ENCODE measurements at regions not wholly inside any gene's neighbourhood (a gene's known extent, or its start where the extent isn't known, plus 50 kb on each side); places are given as distances from the start of the nearest gene placed in this dataset.

DNA sequence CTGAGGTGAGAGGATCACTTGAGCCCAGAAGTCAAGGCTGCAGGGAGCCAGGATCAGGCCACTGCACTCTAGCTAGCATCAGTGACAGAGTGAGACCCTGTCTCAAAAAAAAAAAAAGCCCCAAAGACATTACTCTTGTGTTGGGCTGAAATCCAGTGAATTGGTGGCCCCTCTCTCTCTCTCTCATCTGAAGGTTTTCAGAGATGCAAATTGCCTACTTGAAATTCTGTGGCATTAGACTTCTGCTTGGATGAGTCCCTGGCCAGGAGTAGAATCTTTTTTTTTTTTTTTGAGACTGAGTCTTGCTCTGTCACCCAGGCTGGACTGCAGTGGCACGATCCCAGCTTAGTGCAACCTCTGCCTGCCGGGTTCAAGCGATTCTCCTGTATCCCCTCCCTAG lies 112.0 kb upstream of the ATF7IP start:
- H3K27me3 Mint-ChIP-seq, result no peaks in the 10 kb centered on the region
- H3K9me3 Mint-ChIP-seq, result peaks cover 0 to 29% (median 6%) of the 10 kb centered on the region in 7 donors
- peak overlapping the region in 3 of 8 donors; percentile 26 to 39 (median 37) for H3K4me3 Mint-ChIP-seq
- H3K4me1 Mint-ChIP-seq, result peaks cover 49 to 70% (median 51%) of the 10 kb centered on the region in 3 donors
- H3K36me3 Mint-ChIP-seq, result no peaks in the 10 kb centered on the region
- DNase-seq (no peak), ATAC-seq (ENCODE audit: low read depth in 2 of 2) (no peak)
- no peak overlapping the region for H3K27ac Mint-ChIP-seq

DNA sequence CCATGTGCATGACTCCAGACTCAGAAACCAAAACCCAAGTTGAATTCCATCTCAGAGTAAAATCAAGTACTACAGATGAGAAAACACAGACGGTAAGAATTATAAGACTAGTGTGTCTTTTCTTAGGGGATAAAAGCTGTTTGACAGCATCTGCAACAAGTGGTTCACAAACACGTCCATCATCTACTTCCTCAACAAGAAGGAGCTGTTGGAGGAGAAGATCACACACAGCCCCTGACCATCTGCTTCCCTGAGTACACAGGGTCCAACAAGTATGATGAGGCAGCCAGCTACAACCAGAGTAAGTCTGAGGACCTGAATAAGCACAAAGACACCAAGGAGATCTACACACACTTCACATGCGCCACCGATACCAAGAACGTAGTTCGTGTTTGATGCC lies 110.7 kb upstream of the ATF7IP start:
- H3K4me1 Mint-ChIP-seq, result peaks cover 52 to 76% (median 61%) of the 10 kb centered on the region in 3 donors
- peak overlapping the region in 3 of 8 donors; percentile 51 to 74 (median 54) for H3K4me3 Mint-ChIP-seq
- DNase-seq (no peak), ATAC-seq (ENCODE audit: low read depth in 2 of 2) (no peak)
- no peaks in the 10 kb centered on the region for H3K27me3 Mint-ChIP-seq
- peak overlapping the region in 5 of 6 donors; percentile 20 to 93 (median 75) for H3K27ac Mint-ChIP-seq
- H3K9me3 Mint-ChIP-seq, result peaks cover 0 to 38% (median 8%) of the 10 kb centered on the region in 7 donors
- H3K36me3 Mint-ChIP-seq, result no peaks in the 10 kb centered on the region

DNA sequence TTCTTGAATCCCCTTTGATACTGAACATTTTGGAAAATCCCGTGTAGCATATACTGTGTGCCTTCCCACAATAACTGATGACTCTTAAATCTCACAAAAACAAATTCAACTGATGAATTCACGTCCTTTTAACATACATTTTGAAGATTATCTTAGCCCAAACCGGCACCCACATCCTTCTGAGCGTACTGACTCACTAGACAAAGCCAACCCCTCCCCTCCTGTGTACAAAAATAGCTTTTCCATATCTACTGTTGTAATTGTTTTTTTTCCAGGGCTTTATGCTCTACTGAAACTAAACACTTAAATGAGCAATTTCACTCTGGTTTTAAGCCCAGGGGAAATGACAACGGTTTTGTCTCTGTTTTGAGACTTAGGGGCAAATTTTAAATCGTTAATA lies 109.4 kb upstream of the ATF7IP start:
- Mint-ChIP-seq H3K27me3 (no peaks in the 10 kb centered on the region), H3K9me3 (peaks cover 0 to 43% (median 10%) of the 10 kb centered on the region in 7 donors), H3K4me1 (peaks cover 55 to 84% (median 72%) of the 10 kb centered on the region in 3 donors), H3K36me3 (peaks cover 0 to 4% of the 10 kb centered on the region in 2 donors), H3K4me3 (peak overlapping the region in 6 of 8 donors; percentile 34 to 88 (median 80)), H3K27ac (peak overlapping the region; percentile 81 to 98 (median 93))
- DNase-seq (no peak), ATAC-seq (ENCODE audit: low read depth in 2 of 2) (no peak)

DNA sequence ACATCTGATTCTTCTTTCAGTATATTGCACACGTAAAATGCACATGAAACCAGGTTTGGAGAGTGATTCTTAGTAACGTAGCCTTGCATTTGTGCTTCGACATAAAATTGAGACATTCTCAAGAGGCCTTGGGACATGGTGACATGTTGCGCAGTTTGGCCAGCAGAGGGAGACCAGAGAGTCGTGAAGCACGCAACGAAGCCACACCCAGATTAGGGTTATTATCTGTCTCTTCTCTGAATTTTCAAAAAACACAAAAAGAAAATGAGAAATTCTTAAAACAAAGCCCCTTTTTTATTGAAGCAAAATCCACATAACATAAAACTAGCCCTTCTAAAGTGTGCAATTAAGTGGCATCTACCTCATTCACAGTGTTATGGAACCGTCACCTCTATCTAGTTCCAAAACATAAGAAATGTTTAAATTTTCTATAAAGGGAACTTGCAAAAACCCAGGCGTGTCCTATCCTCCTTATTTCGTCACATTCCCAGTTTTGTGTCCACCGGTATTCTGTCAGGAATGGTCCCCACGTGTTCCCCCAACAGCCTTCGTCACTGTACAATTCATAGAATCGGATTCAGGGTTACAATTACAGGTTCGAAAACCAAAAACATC lies 108.8 kb upstream of the ATF7IP start:
- Mint-ChIP-seq H3K4me3 (peak overlapping the region; percentile 34 to 88 (median 80)), H3K9me3 (peaks cover 0 to 43% (median 10%) of the 10 kb centered on the region in 7 donors), H3K27me3 (no peaks in the 10 kb centered on the region), H3K27ac (peak overlapping the region; percentile 81 to 98 (median 93)), H3K4me1 (peaks cover 49 to 83% (median 69%) of the 10 kb centered on the region in 3 donors), H3K36me3 (peaks cover 0 to 4% of the 10 kb centered on the region in 2 donors)
- ATAC-seq (ENCODE audit: low read depth in 2 of 2) (peak; percentile 70 to 72), DNase-seq (peak; percentile 60)

DNA sequence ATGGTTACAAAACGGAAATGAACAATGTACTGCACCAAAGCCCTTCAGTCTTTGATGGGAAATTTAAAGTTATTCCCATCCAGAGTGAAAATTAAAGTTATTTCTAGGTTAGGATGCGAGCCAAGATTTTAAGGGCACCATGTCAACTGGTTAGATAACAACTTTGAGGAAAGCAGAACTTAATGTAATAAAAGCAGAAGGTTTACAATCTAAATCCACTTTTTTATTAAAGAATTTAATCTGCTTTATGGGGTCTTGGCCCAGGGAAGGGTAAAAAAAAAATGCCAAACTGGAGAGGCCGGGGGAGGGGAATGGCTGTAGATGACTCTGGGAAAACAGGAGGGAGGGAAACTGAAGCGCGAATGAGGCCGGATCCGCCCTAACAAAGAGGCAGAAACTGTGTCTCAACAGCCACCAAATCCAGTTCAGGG lies 108.2 kb upstream of the ATF7IP start:
- H3K27ac Mint-ChIP-seq, result peak overlapping the region; percentile 81 to 98 (median 96)
- peaks cover 47 to 82% (median 66%) of the 10 kb centered on the region in 3 donors for H3K4me1 Mint-ChIP-seq
- no peak for DNase-seq
- H3K4me3 Mint-ChIP-seq, result peak overlapping the region; percentile 68 to 88 (median 78)
- H3K9me3 Mint-ChIP-seq, result peaks cover 0 to 43% (median 10%) of the 10 kb centered on the region in 7 donors
- peaks cover 0 to 4% of the 10 kb centered on the region in 2 donors for H3K36me3 Mint-ChIP-seq
- ATAC-seq (ENCODE audit: low read depth in 2 of 2), result no peak
- no peaks in the 10 kb centered on the region for H3K27me3 Mint-ChIP-seq

DNA sequence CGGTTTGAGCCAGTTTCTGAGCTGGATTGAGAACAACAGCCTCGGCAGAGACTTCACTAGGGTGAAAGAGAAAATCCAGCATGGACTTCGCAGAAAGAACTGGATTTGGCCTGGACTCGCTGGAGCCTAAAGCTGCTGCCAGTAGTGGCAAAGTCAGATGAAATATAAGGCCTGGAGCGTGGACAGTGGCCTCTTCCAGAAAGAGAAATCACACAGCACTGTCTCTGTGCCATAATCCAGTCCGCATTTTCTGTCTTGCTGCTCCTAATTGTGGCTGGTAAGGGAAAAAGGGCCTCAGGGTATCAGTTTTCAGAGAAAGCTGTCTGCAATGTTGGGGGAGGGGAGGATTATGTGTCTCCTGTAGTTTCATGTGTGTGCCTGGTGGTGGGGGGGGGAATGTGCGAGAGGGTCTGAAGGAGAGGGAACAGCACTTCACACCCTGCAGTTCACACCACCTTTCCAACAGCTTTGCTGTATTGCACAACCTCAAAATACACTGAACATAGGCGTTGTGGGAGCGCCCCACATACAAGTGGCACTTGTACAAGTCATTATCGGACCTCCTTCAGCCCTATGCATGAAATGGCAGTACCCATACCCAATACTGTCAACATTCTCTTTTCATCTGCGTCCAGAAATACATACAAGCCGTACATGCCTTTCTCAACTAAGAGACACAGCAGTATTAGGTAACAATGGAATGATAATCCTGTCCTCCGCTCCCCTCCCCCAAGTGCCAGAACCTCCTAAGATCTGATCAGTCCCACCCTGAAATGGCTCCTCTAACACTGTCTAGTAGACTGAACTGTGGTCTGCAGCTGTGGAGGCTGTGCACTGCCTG lies 107.5 kb upstream of the ATF7IP start:
- ATAC-seq (ENCODE audit: low read depth in 2 of 2) (peak; percentile 32 to 61), DNase-seq (peak; percentile 55)
- Mint-ChIP-seq H3K4me1 (peaks cover 47 to 79% (median 66%) of the 10 kb centered on the region in 3 donors), H3K27ac (peak overlapping the region; percentile 77 to 98 (median 96)), H3K9me3 (peaks cover 0 to 43% (median 10%) of the 10 kb centered on the region in 7 donors), H3K27me3 (no peaks in the 10 kb centered on the region), H3K4me3 (peak overlapping the region; percentile 68 to 88 (median 78)), H3K36me3 (peaks cover 0 to 4% of the 10 kb centered on the region in 2 donors)

DNA sequence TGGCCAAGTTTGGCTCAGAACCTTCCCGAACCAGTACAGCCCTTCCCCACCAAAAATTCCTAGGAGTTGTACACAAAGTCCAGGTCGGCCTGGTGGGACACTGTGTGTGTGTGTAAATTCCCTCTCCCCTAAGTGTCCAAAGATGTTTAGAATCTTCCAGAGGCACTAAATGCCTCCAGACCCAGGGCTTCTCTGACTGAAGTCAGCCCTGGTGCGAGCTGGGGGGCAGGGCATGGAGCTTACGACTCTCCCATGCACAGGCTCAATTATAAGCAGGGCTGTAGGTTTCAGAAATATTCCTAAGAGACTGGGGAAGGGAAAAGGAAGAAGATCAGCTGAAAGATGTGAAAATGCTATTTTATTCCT lies 106.9 kb upstream of the ATF7IP start:
- Mint-ChIP-seq H3K27ac (peak overlapping the region in 5 of 6 donors; percentile 93 to 98 (median 96)), H3K36me3 (peaks cover 0 to 4% of the 10 kb centered on the region in 2 donors), H3K9me3 (peaks cover 0 to 43% (median 10%) of the 10 kb centered on the region in 7 donors), H3K4me1 (peaks cover 47 to 76% (median 66%) of the 10 kb centered on the region in 3 donors), H3K27me3 (no peaks in the 10 kb centered on the region), H3K4me3 (peak overlapping the region in 4 of 8 donors; percentile 67 to 83 (median 72))
- no peak for DNase-seq
- ATAC-seq (ENCODE audit: low read depth in 2 of 2), result no peak

DNA sequence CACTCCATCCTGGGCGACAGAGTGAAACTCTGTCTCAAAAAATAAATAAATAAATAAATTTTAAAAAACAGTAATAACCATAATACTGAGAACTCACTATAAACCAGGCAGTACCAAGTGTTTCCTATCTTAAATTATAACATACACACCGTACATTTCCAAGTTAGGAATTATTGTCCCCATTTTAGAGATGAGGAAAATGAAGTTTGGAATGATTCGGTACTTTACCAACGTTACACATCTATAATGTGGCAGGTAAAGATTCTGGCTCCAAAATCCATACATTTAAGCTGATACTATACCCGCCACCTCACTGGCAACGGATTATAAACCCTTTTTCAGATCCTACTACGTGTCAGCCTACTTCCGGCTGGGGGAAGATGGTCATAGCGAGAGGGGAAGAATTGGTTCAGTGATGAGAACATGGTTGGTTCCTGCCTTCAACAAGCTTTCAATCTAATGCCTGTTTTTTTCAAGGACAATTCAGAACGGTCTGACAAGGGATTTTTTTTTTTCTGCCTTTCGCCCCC lies 105.9 kb upstream of the ATF7IP start:
- no peak for ATAC-seq (ENCODE audit: low read depth in 2 of 2)
- Mint-ChIP-seq H3K4me3 (peak overlapping the region in 6 of 8 donors; percentile 13 to 72 (median 54)), H3K27ac (peak overlapping the region; percentile 76 to 94 (median 93)), H3K4me1 (peaks cover 46 to 76% (median 64%) of the 10 kb centered on the region in 3 donors), H3K36me3 (peaks cover 0 to 6% of the 10 kb centered on the region in 2 donors), H3K9me3 (peaks cover 0 to 44% (median 10%) of the 10 kb centered on the region in 7 donors), H3K27me3 (no peaks in the 10 kb centered on the region)
- no peak for DNase-seq

DNA sequence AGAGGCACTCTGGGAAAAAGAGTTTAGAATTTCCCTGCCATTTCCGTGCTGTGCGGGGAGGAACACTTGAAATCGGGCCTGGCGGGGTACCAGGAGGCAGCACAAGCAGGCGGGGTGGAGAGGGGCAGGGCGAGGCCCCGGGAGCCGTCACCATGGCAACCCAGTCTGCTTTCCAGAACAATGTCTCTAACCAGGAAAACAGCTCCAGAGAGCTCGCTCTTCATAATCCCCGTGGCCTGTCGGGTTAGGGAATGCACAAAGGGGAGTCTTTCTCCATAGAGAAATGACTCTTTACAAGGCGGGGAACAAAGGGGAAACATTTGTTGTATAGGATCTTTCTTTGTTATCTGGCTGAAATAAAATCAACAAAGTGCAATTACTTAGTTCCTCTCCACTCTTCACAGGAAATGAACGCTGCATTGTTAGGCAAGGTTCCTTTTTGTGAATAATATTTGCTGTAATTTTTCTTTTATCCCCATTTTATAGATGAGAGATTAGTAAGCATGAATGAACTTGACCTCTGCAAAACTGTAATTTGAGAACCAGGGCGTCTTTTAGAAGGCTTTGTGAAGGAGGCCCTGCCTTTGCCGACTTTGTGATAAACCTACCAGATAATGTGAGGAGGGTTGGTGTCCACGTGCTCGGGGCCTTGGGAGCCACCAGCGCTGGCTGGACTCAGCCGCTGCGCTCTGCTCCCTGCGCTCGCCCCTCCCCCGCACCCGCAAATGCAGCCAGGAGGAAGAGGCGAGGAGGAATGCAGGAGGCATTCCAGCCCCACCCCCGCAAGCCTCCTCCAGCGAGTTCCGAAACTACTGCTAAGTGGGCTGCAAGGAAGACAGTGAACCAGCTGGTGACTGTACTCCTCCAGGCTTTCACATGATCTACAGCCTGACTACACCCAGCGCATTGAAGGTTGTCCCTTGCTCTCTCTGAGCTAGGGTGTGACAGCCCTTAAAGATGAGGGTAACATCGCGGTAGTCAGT lies 105.2 kb upstream of the ATF7IP start:
- peaks cover 0 to 9% of the 10 kb centered on the region in 2 donors for H3K36me3 Mint-ChIP-seq
- peak; percentile 46 to 65 for ATAC-seq (ENCODE audit: low read depth in 2 of 2)
- peaks cover 38 to 68% (median 57%) of the 10 kb centered on the region in 3 donors for H3K4me1 Mint-ChIP-seq

DNA sequence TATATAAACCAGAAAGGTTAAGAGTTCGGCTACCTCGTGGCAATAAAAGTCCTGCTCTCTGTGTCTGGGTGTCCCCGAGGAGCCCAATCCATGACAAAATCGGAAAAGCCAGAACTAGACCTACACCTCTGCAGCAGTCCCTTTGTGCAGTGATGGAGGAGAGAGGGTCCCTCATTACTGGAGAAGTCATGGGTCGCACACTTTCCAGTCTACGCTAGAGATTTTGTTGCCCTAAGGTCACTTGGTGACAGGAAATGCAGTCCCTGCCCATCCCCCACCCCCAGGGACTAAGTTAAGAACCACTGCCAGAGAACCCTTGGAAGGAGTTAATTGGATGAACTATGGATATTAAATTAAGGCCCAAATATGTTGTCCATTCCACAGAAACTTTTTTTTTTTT lies 104.4 kb upstream of the ATF7IP start:
- ATAC-seq (ENCODE audit: low read depth in 2 of 2), result no peak
- DNase-seq, result no peak
- Mint-ChIP-seq H3K4me3 (peak overlapping the region in 1 of 8 donors; percentile 65), H3K27me3 (no peaks in the 10 kb centered on the region), H3K9me3 (peaks cover 0 to 40% (median 10%) of the 10 kb centered on the region in 7 donors), H3K4me1 (peaks cover 30 to 61% (median 49%) of the 10 kb centered on the region in 3 donors), H3K27ac (peak overlapping the region in 4 of 6 donors; percentile 3 to 93 (median 58)), H3K36me3 (peaks cover 0 to 9% of the 10 kb centered on the region in 2 donors)

More for the DNA sequence above, 105.2 kb upstream of the ATF7IP start:
- Mint-ChIP-seq H3K27ac (peak overlapping the region; percentile 76 to 94 (median 92)), H3K4me3 (peak overlapping the region in 7 of 8 donors; percentile 13 to 72 (median 60)), H3K9me3 (peaks cover 0 to 44% (median 10%) of the 10 kb centered on the region in 7 donors), H3K27me3 (no peaks in the 10 kb centered on the region)
- DNase-seq, result peak; percentile 44

DNA sequence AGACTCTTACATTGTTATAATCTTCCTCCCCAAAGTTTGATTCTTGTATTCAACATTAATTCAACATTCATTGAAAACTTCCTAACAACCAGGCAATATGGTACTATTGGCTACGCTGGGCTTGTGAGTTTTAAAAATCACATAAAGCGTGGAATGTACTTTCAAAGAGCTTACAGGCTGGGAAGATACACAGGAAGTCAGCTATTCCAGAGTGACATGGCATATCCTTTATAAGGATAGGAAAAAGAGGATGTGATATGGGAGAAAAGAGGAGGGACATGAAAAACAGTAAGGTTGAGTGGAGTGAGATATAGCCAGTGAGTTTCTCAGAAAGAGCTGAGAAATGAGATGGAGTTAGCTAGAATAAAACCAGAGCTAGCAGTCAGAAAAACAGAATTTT lies 103.6 kb upstream of the ATF7IP start:
- ATAC-seq (ENCODE audit: low read depth in 2 of 2) (no peak), DNase-seq (no peak)
- peak overlapping the region in 4 of 6 donors; percentile 42 to 92 (median 48) for H3K27ac Mint-ChIP-seq
- peaks cover 23 to 54% (median 41%) of the 10 kb centered on the region in 3 donors for H3K4me1 Mint-ChIP-seq
- peaks cover 0 to 40% (median 10%) of the 10 kb centered on the region in 7 donors for H3K9me3 Mint-ChIP-seq
- H3K36me3 Mint-ChIP-seq, result peaks cover 0 to 9% of the 10 kb centered on the region in 2 donors
- no peaks in the 10 kb centered on the region for H3K27me3 Mint-ChIP-seq
- H3K4me3 Mint-ChIP-seq, result no peak overlapping the region
